PC-3 (cell line): ENCODE measurements at regions not wholly inside any gene's neighbourhood (a gene's known extent, or its start where the extent isn't known, plus 50 kb on each side); places are given as distances from the start of the nearest gene placed in this dataset.

Experiments
- ATAC-seq: fragments of 200-7000 bp; cut with Tn5 transposase; 2 replicates; pipeline ENCODE4 v1.9.1; 2020; ENCODE audit warnings: mild to moderate bottlenecking, moderate library complexity
- BruUV-seq: library from RNA; stranded (reverse); fragments of 400-500 nt; replicated peaks from 2 replicates; lab custom pipeline; 2021; lab: Mats Ljungman, UMichigan
- CTCF ChIA-PET: fragments of 300-600 bp; sonication (Branson Sonifier 250); formaldehyde crosslinking; loops from one replicate; lab custom pipeline; 2022; ENCODE audit warnings: antibody characterized with exemption; lab: Charles Lee
- POLR2A ChIA-PET: fragments of 300-600 bp; sonication (Branson Sonifier 250); formaldehyde crosslinking; loops from one replicate; lab custom pipeline; 2022; ENCODE audit warnings: antibody characterized with exemption; ENCODE audit not compliant: unreplicated experiment; lab: Charles Lee
- DNase-seq: peaks from one replicate; pipeline ENCODE4 v3.0.0-alpha.2; 2015
- H2AFZ ChIP-seq: fragments of 300-600 bp; sonication (generic); 2 replicates; pipeline ENCODE4 v1.6.0; 2016; ENCODE audit warnings: antibody characterized with exemption, low read length
- H3F3A ChIP-seq: fragments of 300-600 bp; sonication (generic); one replicate; pipeline ENCODE4 v1.6.0; 2017; ENCODE audit warnings: antibody characterized with exemption, low read length, control low read depth, mild to moderate bottlenecking; ENCODE audit not compliant: unreplicated experiment
- H3K27ac ChIP-seq: fragments of 300-600 bp; sonication (generic); 2 replicates; pipeline ENCODE4 v1.5.1; 2016; ENCODE audit warnings: mild to moderate bottlenecking, low read length
- H3K27me3 ChIP-seq: fragments of 300-600 bp; sonication (generic); 2 replicates; pipeline ENCODE4 v1.6.1; 2016; ENCODE audit warnings: low read length, mixed read lengths
- H3K36me3 ChIP-seq: fragments of 300-600 bp; sonication (generic); 2 replicates; pipeline ENCODE4 v1.6.1; 2016; ENCODE audit warnings: low read depth, mixed run types, low read length, mixed read lengths
- H3K4me1 ChIP-seq: fragments of 300-600 bp; sonication (generic); 2 replicates; pipeline ENCODE4 v1.5.1; 2016; ENCODE audit warnings: low read length; ENCODE audit not compliant: insufficient read depth
- H3K4me2 ChIP-seq: fragments of 300-600 bp; sonication (generic); 2 replicates; pipeline ENCODE4 v1.6.0; 2016; ENCODE audit warnings: low read length
- H3K4me3 ChIP-seq: fragments of 300-600 bp; sonication (generic); 2 replicates; pipeline ENCODE4 v1.5.1; 2016; ENCODE audit warnings: mild to moderate bottlenecking, low read length, mixed read lengths
- H3K79me2 ChIP-seq: fragments of 300-600 bp; sonication (generic); 2 replicates; pipeline ENCODE4 v1.6.1; 2017; ENCODE audit warnings: low read length, mixed read lengths
- H3K9ac ChIP-seq: fragments of 300-600 bp; sonication (generic); 2 replicates; pipeline ENCODE4 v1.6.0; 2016; ENCODE audit warnings: mild to moderate bottlenecking, low read length
- H3K9me2 ChIP-seq: fragments of 300-600 bp; sonication (generic); replicated peaks from 2 replicates; pipeline ENCODE4 v1.6.1; 2016; ENCODE audit warnings: mixed run types, low read length, mixed read lengths
- H3K9me3 ChIP-seq: fragments of 300-600 bp; sonication (generic); 2 replicates; pipeline ENCODE4 v1.6.1; 2016; ENCODE audit warnings: low read length, mixed read lengths
- H4K20me1 ChIP-seq: fragments of 300-600 bp; sonication (generic); 2 replicates; pipeline ENCODE4 v1.6.1; 2016; ENCODE audit warnings: low read length, mixed read lengths
- EZH2 ChIP-seq: fragments of 300-600 bp; sonication (generic); IDR thresholded peaks from one replicate; pipeline ENCODE4 v1.6.1; 2017; ENCODE audit warnings: antibody characterized with exemption, mild to moderate bottlenecking, low read length; ENCODE audit not compliant: unreplicated experiment
- EZH2phosphoT487 ChIP-seq: fragments of 300-600 bp; sonication (generic); IDR thresholded peaks from 2 replicates; pipeline ENCODE4 v1.6.1; 2018; ENCODE audit warnings: mild to moderate bottlenecking, antibody characterized with exemption, low read length, borderline replicate concordance
- intact Hi-C: fragments of 100-400 bp; cut with micrococcal nuclease; formaldehyde crosslinking; loops from 2 replicates; pipeline ENCODE4 v1.9.0; 2023
- TF ChIP-seq, protein P1 (sequence below): fragments of 300-600 bp; sonication (generic); conservative IDR thresholded peaks from 2 replicates; pipeline ENCODE4 v1.5.1; 2017; ENCODE audit warnings: antibody characterized with exemption, low read depth, mild to moderate bottlenecking, low read length

DNA sequence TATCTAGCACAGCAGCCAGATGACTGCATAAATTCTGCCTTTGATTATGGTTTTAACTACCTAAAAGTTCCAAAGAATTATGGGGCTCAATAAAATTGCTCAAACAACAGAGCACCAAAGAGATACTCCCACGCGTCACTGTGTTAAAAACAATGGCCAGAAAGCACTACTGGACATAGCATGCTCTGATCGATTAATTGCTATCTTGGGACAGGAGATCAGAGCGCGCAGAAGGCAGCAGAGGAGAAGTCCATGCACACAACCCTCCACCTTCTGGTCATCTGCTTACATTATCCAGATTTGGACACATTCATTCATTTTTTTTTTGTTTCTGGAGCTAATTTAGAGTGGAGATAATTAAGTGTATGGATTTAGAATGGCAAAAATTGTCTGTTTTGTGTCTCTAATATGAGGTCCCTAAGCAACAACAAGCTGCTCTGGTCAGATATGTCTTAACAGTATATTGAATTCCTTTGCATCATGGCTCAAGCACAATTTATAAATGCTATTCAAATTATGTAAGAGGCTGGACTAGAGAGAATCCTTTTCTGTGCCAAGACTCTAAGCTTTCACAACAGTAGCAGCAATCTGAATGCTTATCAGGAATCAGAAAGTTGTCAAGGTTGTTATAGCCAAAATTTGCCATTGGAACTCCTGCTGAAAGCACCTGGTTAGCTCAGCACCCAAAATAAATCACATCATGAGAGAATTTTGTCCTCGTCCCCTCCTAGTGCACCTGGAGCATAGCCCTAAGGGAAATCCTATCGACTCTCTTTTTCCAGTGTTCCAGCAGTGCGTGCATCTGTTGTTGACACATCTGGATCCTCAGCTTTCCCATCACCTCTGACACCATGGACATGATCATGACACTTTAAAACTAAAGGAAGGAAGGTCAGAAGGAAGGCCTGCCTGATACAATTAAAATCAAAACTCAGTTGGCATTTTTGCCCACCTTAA, 98.6 kb upstream of the HMHB1 start:
- Histone ChIP-seq H3K27me3 (no peaks in the 10 kb centered on the region), H3K4me2 (no peak overlapping the region), H3K9me3 (no peaks in the 10 kb centered on the region), H3K9ac (no peak overlapping the region), H3K79me2 (no peaks in the 10 kb centered on the region), H3K4me3 (no peak overlapping the region), H2AFZ (no peak overlapping the region), H3K4me1 (peaks cover 7% of the 10 kb centered on the region; the same call in 1 of the 2 replicates), H4K20me1 (no peaks in the 10 kb centered on the region), H3F3A (no peaks in the 10 kb centered on the region), H3K36me3 (no peaks in the 10 kb centered on the region), H3K9me2 (no peaks in the 10 kb centered on the region), H3K27ac (no peak overlapping the region)
- TF ChIP-seq EZH2 (no peak), EZH2phosphoT487 (no peak)
- TF ChIP-seq, protein P1, sequence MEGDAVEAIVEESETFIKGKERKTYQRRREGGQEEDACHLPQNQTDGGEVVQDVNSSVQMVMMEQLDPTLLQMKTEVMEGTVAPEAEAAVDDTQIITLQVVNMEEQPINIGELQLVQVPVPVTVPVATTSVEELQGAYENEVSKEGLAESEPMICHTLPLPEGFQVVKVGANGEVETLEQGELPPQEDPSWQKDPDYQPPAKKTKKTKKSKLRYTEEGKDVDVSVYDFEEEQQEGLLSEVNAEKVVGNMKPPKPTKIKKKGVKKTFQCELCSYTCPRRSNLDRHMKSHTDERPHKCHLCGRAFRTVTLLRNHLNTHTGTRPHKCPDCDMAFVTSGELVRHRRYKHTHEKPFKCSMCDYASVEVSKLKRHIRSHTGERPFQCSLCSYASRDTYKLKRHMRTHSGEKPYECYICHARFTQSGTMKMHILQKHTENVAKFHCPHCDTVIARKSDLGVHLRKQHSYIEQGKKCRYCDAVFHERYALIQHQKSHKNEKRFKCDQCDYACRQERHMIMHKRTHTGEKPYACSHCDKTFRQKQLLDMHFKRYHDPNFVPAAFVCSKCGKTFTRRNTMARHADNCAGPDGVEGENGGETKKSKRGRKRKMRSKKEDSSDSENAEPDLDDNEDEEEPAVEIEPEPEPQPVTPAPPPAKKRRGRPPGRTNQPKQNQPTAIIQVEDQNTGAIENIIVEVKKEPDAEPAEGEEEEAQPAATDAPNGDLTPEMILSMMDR: no peak
- DNase-seq (no peak), ATAC-seq (no peak)
- intact Hi-C loops: no loop called here
- BruUV-seq: no TSS peak
- POLR2A ChIA-PET: no interaction called here
- CTCF ChIA-PET: no interaction called here

DNA sequence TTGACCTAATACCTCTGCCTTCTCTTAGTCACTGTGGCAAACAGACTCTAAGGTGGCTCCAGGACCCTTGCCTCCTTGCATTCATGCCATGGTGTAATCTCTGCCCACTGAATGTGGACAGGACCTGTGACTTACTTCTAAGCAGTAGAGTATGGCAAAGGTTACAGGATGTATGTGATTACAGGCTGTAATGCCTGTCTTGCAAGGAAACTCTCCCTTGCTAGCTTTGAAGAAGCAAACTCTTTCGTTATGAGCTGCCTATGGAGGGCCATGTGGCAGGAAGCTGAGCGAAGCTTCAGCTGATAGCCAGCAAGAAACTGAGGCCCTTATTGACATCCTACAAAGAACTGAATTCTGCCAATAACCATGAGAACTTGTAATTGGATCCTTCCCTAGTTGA, 103.3 kb upstream of the HMHB1 start:
- Histone ChIP-seq H3K9ac (no peak overlapping the region), H3K36me3 (no peaks in the 10 kb centered on the region), H3K79me2 (no peaks in the 10 kb centered on the region), H4K20me1 (no peaks in the 10 kb centered on the region), H3K4me1 (peaks cover 3% of the 10 kb centered on the region; the same call in 1 of the 2 replicates), H2AFZ (no peak overlapping the region), H3K27ac (no peak overlapping the region), H3K9me2 (no peaks in the 10 kb centered on the region), H3K4me3 (no peak overlapping the region), H3K4me2 (no peak overlapping the region), H3F3A (no peaks in the 10 kb centered on the region), H3K9me3 (no peaks in the 10 kb centered on the region), H3K27me3 (no peaks in the 10 kb centered on the region)
- intact Hi-C loops: loop anchor here (10.0 kb wide), 1 partner anchor 436 kb away; no protein-coding TSS in a partner anchor
- no TSS peak for BruUV-seq
- DNase-seq: no peak
- no peak for ATAC-seq
- ChIA-PET CTCF (no interaction called here), POLR2A (no interaction called here)
- no peak for TF ChIP-seq EZH2phosphoT487
- no peak for TF ChIP-seq EZH2
- TF ChIP-seq, protein P1: no peak

DNA sequence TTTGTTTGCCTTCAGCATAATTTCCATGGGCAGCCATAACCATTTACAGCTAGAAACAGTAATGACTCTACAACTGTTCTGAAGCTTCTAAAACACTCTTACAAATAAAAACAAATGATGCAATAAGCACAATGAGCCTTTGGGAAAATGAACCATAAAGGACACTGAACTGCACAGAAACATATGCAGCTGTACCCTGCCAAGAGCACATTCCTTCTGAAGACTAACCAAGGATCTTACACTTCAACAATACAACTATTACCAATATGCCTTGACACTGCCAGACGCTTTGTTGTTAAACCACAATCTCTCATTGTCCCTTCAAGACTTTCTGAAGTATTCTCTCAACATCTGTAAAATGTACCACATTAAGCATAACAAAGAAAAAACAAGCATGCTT, 104.2 kb upstream of the HMHB1 start:
- no peaks in the 10 kb centered on the region for H3K36me3 ChIP-seq
- H3K27me3 ChIP-seq: no peaks in the 10 kb centered on the region
- no peaks in the 10 kb centered on the region for H4K20me1 ChIP-seq
- H3K79me2 ChIP-seq: no peaks in the 10 kb centered on the region
- no peak overlapping the region for H3K9ac ChIP-seq
- no peak for ATAC-seq
- H3K4me2 ChIP-seq: no peak overlapping the region
- ChIA-PET POLR2A (no interaction called here), CTCF (no interaction called here)
- no peak overlapping the region for H3K4me3 ChIP-seq
- no peaks in the 10 kb centered on the region for H3K9me3 ChIP-seq
- TF ChIP-seq, protein P1: no peak
- TF ChIP-seq EZH2phosphoT487 (no peak), EZH2 (no peak)
- DNase-seq: no peak
- intact Hi-C loops: loop anchor here (10.0 kb wide), 1 partner anchor 437 kb away; no protein-coding TSS in a partner anchor
- H2AFZ ChIP-seq: no peak overlapping the region
- peaks cover 3% of the 10 kb centered on the region; the same call in 1 of the 2 replicates for H3K4me1 ChIP-seq
- no peak overlapping the region for H3K27ac ChIP-seq
- H3F3A ChIP-seq: no peaks in the 10 kb centered on the region
- no TSS peak for BruUV-seq
- H3K9me2 ChIP-seq: no peaks in the 10 kb centered on the region
